GM19239 (cell line): ENCODE measurements at regions not wholly inside any gene's neighbourhood (a gene's known extent, or its start where the extent isn't known, plus 50 kb on each side); places are given as distances from the start of the nearest gene placed in this dataset.
"Not testable (repeated sequence)": the region's sequence is repeated elsewhere in the genome, so short reads cannot be mapped to it uniquely, and the experiment has no call there.

ENCODE experiments used
- DNase-seq: peaks from one replicate; pipeline ENCODE4 v3.0.0; 2011; ENCODE audit warnings: low spot score; ENCODE audit not compliant: insufficient read length
- FAIRE-seq: peaks from 2 replicates; lab custom pipeline; 2011; peaks lifted over from hg19 to GRCh38; lab: Jason Lieb, UNC

GRCh38 chr3:25938566-25939325, 148.9 kb downstream of the OXSM start:
- no peak for FAIRE-seq
- no peak for DNase-seq

GRCh38 chr3:25940935-25941334, 151.0 kb downstream of the OXSM start:
- no peak for DNase-seq
- no peak for FAIRE-seq

GRCh38 chr3:25944329-25944728, 154.4 kb downstream of the OXSM start:
- FAIRE-seq = no peak
- no peak for DNase-seq

- no peak for FAIRE-seq
- DNase-seq = no peak
Observed at GRCh38 chr3:25945366-25945765, 155.5 kb downstream of the OXSM start.

GRCh38 chr3:25945836-25946235, 155.9 kb downstream of the OXSM start:
- FAIRE-seq (no peak), DNase-seq (no peak)

GRCh38 chr3:25952133-25952532, 162.2 kb downstream of the OXSM start:
- FAIRE-seq (no peak), DNase-seq (no peak)

- DNase-seq (no peak), FAIRE-seq (no peak)
Observed at GRCh38 chr3:25957026-25957425, 167.1 kb downstream of the OXSM start.

- no peak for FAIRE-seq
Observed at GRCh38 chr3:25960776-25961175, 170.9 kb downstream of the OXSM start.

GRCh38 chr3:25962255-25962654, 172.4 kb downstream of the OXSM start:
- DNase-seq = no peak

More at GRCh38 chr3:25960776-25961175, 170.9 kb downstream of the OXSM start:
- no peak for DNase-seq

GRCh38 chr3:25964141-25964540, 174.3 kb downstream of the OXSM start:
- FAIRE-seq (no peak), DNase-seq (no peak)

More at GRCh38 chr3:25962255-25962654, 172.4 kb downstream of the OXSM start:
- no peak for FAIRE-seq

- no peak for DNase-seq
- no peak for FAIRE-seq
Observed at GRCh38 chr3:25967385-25967784, 177.5 kb downstream of the OXSM start.

GRCh38 chr3:25971736-25972135, 181.8 kb downstream of the OXSM start:
- FAIRE-seq (no peak), DNase-seq (no peak)

- no peak for FAIRE-seq
- DNase-seq = no peak
Observed at GRCh38 chr3:25973122-25973521, 183.2 kb downstream of the OXSM start.

GRCh38 chr3:25982756-25983155, 192.9 kb downstream of the OXSM start:
- FAIRE-seq = no peak

GRCh38 chr3:25985621-25986020, 195.7 kb downstream of the OXSM start:
- DNase-seq (no peak), FAIRE-seq (no peak)

More at GRCh38 chr3:25982756-25983155, 192.9 kb downstream of the OXSM start:
- DNase-seq = no peak

- no peak for FAIRE-seq
- no peak for DNase-seq
Observed at GRCh38 chr3:25992606-25993005, 202.7 kb downstream of the OXSM start.

GRCh38 chr3:26004172-26004571, 214.3 kb downstream of the OXSM start:
- DNase-seq (no peak), FAIRE-seq (no peak)

- FAIRE-seq (no peak), DNase-seq (no peak)
Observed at GRCh38 chr3:26011276-26011675, 221.4 kb downstream of the OXSM start.

GRCh38 chr3:26012241-26012745, 222.4 kb downstream of the OXSM start:
- FAIRE-seq (no peak), DNase-seq (no peak)

- DNase-seq = no peak
- no peak for FAIRE-seq
Observed at GRCh38 chr3:26015752-26016151, 225.9 kb downstream of the OXSM start.

GRCh38 chr3:26018889-26019288, 229.0 kb downstream of the OXSM start:
- no peak for FAIRE-seq
- no peak for DNase-seq

- not testable (repeated sequence) for FAIRE-seq
Observed at GRCh38 chr3:26024206-26024605, 234.3 kb downstream of the OXSM start.

More at GRCh38 chr3:26024206-26024605, 234.3 kb downstream of the OXSM start:
- DNase-seq = not testable (repeated sequence)
